Fibroblast of lung (primary cell): ENCODE measurements at regions not wholly inside any gene's neighbourhood (a gene's known extent, or its start where the extent isn't known, plus 50 kb on each side); places are given as distances from the start of the nearest gene placed in this dataset.
A peak's percentile ranks its signal among the peaks of the same experiment; 100 is the strongest.

Source experiments
- DNase-seq, 2 donors: peaks; one replicate each; pipeline versions ENCODE4 v3.0.0 to v3.0.0-alpha.2; 2010; ENCODE audit warnings: low read depth in 2 of 2
- H2AFZ ChIP-seq: 2 replicates; pipeline ENCODE4 v1.5.1; 2012; ENCODE audit warnings: low read length, control low read depth, inconsistent platforms
- H3K27ac ChIP-seq: 2 replicates; pipeline ENCODE4 v1.5.1; 2011; ENCODE audit warnings: low read length, control low read depth; ENCODE audit not compliant: insufficient read depth
- H3K27me3 ChIP-seq: 2 replicates; pipeline ENCODE4 v1.5.1; 2011; ENCODE audit warnings: mild to moderate bottlenecking, low read length; ENCODE audit not compliant: control insufficient read depth, insufficient read depth
- H3K36me3 ChIP-seq: 2 replicates; pipeline ENCODE4 v1.5.1; 2011; ENCODE audit warnings: low read length; ENCODE audit not compliant: control insufficient read depth, insufficient read depth
- H3K4me1 ChIP-seq: 2 replicates; pipeline ENCODE4 v1.5.1; 2011; ENCODE audit warnings: low read length; ENCODE audit not compliant: control insufficient read depth, insufficient read depth; ENCODE audit errors: extremely low read depth
- H3K4me2 ChIP-seq: 2 replicates; pipeline ENCODE4 v1.5.1; 2011; ENCODE audit warnings: low read length, control low read depth; ENCODE audit not compliant: insufficient read depth; ENCODE audit errors: extremely low read depth
- H3K4me3 ChIP-seq, 4 experiments: fragments of 200-600 bp in 1 of 4; sonication (generic) in 1 of 4; replicated peaks in 1 of 4; 2 replicates each; pipeline ENCODE4 v1.5.1; 2011 to 2016; ENCODE audit warnings: low read length in 4 of 4, low read depth in 3 of 4, mild to moderate bottlenecking in 3 of 4, control low read depth in 2 of 4, inconsistent platforms in 1 of 4, mixed read lengths in 1 of 4; ENCODE audit not compliant: insufficient read depth in 1 of 4; ENCODE audit errors: control extremely low read depth in 1 of 4
- H3K79me2 ChIP-seq: 2 replicates; pipeline ENCODE4 v1.5.1; 2012; ENCODE audit warnings: mild to moderate bottlenecking, low read length, inconsistent platforms; ENCODE audit not compliant: control insufficient read depth, insufficient read depth
- H3K9ac ChIP-seq: 2 replicates; pipeline ENCODE4 v1.5.1; 2011; ENCODE audit warnings: mild to moderate bottlenecking, low read length, control low read depth; ENCODE audit not compliant: insufficient read depth
- H3K9me3 ChIP-seq: 2 replicates; pipeline ENCODE4 v1.5.1; 2012; ENCODE audit warnings: low read depth, low read length; ENCODE audit not compliant: control insufficient read depth, insufficient read depth
- H4K20me1 ChIP-seq: 2 replicates; pipeline ENCODE4 v1.5.1; 2011; ENCODE audit warnings: low read length; ENCODE audit not compliant: control insufficient read depth, insufficient read depth; ENCODE audit errors: extremely low read depth
- CTCF ChIP-seq, 2 donors: IDR thresholded peaks in 1 of 2; conservative IDR thresholded peaks in 1 of 2; 1 replicate in 1 of 2; 2 replicates in 1 of 2; pipeline ENCODE4 v1.5.1; 2011 to 2012; ENCODE audit warnings: low read length in 2 of 2, control low read depth in 1 of 2, inconsistent platforms in 1 of 2, low read depth in 1 of 2, mild to moderate bottlenecking in 1 of 2
- EZH2 ChIP-seq: IDR thresholded peaks from 2 replicates; pipeline ENCODE4 v1.5.1; 2012; ENCODE audit warnings: low read length, control low read depth, mild to moderate bottlenecking; ENCODE audit errors: missing control alignments

GRCh38 chr5:167564275-167564674, 727.2 kb upstream of the WWC1 start:
- no peaks in the 10 kb centered on the region for H3K4me1 ChIP-seq
- H3K27ac ChIP-seq = no peak overlapping the region
- TF ChIP-seq EZH2 (no peak), CTCF (conservative IDR thresholded peaks at IDR 0.05 in 1 of 2, IDR thresholded peaks at IDR 0.05 in 1 of 2; ENCODE audit: low read depth in 1 of 2, low read length in 2 of 2) (no peak)
- no peaks in the 10 kb centered on the region for H3K27me3 ChIP-seq
- no peak overlapping the region for H3K4me3 ChIP-seq
- H3K9me3 ChIP-seq = no peaks in the 10 kb centered on the region
- no peak overlapping the region for H3K4me2 ChIP-seq
- H3K79me2 ChIP-seq = no peaks in the 10 kb centered on the region
- no peak overlapping the region for H2AFZ ChIP-seq
- DNase-seq = no peak
- H3K36me3 ChIP-seq = no peaks in the 10 kb centered on the region
- H4K20me1 ChIP-seq = no peaks in the 10 kb centered on the region
- no peak overlapping the region for H3K9ac ChIP-seq

GRCh38 chr5:167565189-167565954, 726.1 kb upstream of the WWC1 start:
- H3K4me1 ChIP-seq = no peaks in the 10 kb centered on the region
- H2AFZ ChIP-seq = no peak overlapping the region
- H3K36me3 ChIP-seq = no peaks in the 10 kb centered on the region
- peak in 1 of 2 donors; percentile 60 for DNase-seq
- H3K9me3 ChIP-seq = no peaks in the 10 kb centered on the region
- H4K20me1 ChIP-seq = no peaks in the 10 kb centered on the region
- H3K4me3 ChIP-seq = no peak overlapping the region
- TF ChIP-seq EZH2 (no peak), CTCF (conservative IDR thresholded peaks at IDR 0.05 in 1 of 2, IDR thresholded peaks at IDR 0.05 in 1 of 2; ENCODE audit: low read depth in 1 of 2, low read length in 2 of 2) (peak in 1 of 2 donors; percentile 46)
- H3K79me2 ChIP-seq = no peaks in the 10 kb centered on the region
- H3K27me3 ChIP-seq = no peaks in the 10 kb centered on the region
- no peak overlapping the region for H3K9ac ChIP-seq
- H3K27ac ChIP-seq = no peak overlapping the region
- no peak overlapping the region for H3K4me2 ChIP-seq

- no peak overlapping the region for H3K4me2 ChIP-seq
- no peak overlapping the region for H3K27ac ChIP-seq
- H3K9me3 ChIP-seq = no peaks in the 10 kb centered on the region
- no peaks in the 10 kb centered on the region for H3K79me2 ChIP-seq
- no peaks in the 10 kb centered on the region for H3K36me3 ChIP-seq
- no peak overlapping the region for H2AFZ ChIP-seq
- H3K4me3 ChIP-seq = no peak overlapping the region
- no peaks in the 10 kb centered on the region for H4K20me1 ChIP-seq
- H3K4me1 ChIP-seq = no peaks in the 10 kb centered on the region
- no peak overlapping the region for H3K9ac ChIP-seq
- DNase-seq = no peak
- no peaks in the 10 kb centered on the region for H3K27me3 ChIP-seq
- TF ChIP-seq EZH2 = no peak
- TF ChIP-seq CTCF (conservative IDR thresholded peaks at IDR 0.05 in 1 of 2, IDR thresholded peaks at IDR 0.05 in 1 of 2; ENCODE audit: low read depth in 1 of 2, low read length in 2 of 2) = no peak
Measured at GRCh38 chr5:167570431-167570830, 721.0 kb upstream of the WWC1 start.
